Mesothelial cell of epicardium (in vitro differentiated cells): ENCODE measurements at regions not wholly inside any gene's neighbourhood (a gene's known extent, or its start where the extent isn't known, plus 50 kb on each side); places are given as distances from the start of the nearest gene placed in this dataset.

Experiments used
- DNase-seq, 2 experiments: peaks; one replicate each; pipeline ENCODE4 v3.0.0; 2021; ENCODE audit warnings: low spot score in 2 of 2; ENCODE audit not compliant: unreplicated experiment in 2 of 2
- H3K27ac Mint-ChIP-seq: 2 replicates; pipeline ENCODE4 v1.8.0; 2021; ENCODE audit warnings: mixed read lengths
- H3K27me3 Mint-ChIP-seq: 2 replicates; pipeline ENCODE4 v1.8.0; 2021; ENCODE audit warnings: low read depth, mixed read lengths
- H3K36me3 Mint-ChIP-seq: 2 replicates; pipeline ENCODE4 v1.8.0; 2021; ENCODE audit warnings: mixed read lengths
- H3K4me1 Mint-ChIP-seq: 2 replicates; pipeline ENCODE4 v1.8.0; 2021; ENCODE audit warnings: mixed read lengths
- H3K4me3 Mint-ChIP-seq: 2 replicates; pipeline ENCODE4 v1.8.0; 2021; ENCODE audit warnings: mild to moderate bottlenecking, moderate library complexity, mixed read lengths
- H3K9me3 Mint-ChIP-seq: 2 replicates; pipeline ENCODE4 v1.8.0; 2021; ENCODE audit warnings: mixed read lengths
- CTCF ChIP-seq: fragments of 200-600 bp; sonication (generic); IDR thresholded peaks from one replicate; pipeline ENCODE4 v1.5.0; 2021; ENCODE audit warnings: antibody characterized with exemption; ENCODE audit not compliant: unreplicated experiment

GRCh38 chr10:130921911-130922440 lies 389.5 kb downstream of the TCERG1L start:
- no peak overlapping the region for H3K4me3 Mint-ChIP-seq
- no peaks in the 10 kb centered on the region for H3K4me1 Mint-ChIP-seq
- no peak for DNase-seq
- no peak overlapping the region for H3K27ac Mint-ChIP-seq
- TF ChIP-seq CTCF, result no peak
- H3K36me3 Mint-ChIP-seq, result no peaks in the 10 kb centered on the region
- H3K9me3 Mint-ChIP-seq, result peaks cover under 1% of the 10 kb centered on the region
- H3K27me3 Mint-ChIP-seq, result no peaks in the 10 kb centered on the region

- no peaks in the 10 kb centered on the region for H3K27me3 Mint-ChIP-seq
- TF ChIP-seq CTCF, result no peak
- H3K4me3 Mint-ChIP-seq, result no peak overlapping the region
- H3K27ac Mint-ChIP-seq, result no peak overlapping the region
- H3K4me1 Mint-ChIP-seq, result no peaks in the 10 kb centered on the region
- no peaks in the 10 kb centered on the region for H3K9me3 Mint-ChIP-seq
- DNase-seq, result no peak
- H3K36me3 Mint-ChIP-seq, result no peaks in the 10 kb centered on the region
These were observed 387.9 kb downstream of the TCERG1L start for GRCh38 chr10:130923596-130923995.

GRCh38 chr10:130924138-130924819 lies 387.2 kb downstream of the TCERG1L start:
- H3K36me3 Mint-ChIP-seq, result no peaks in the 10 kb centered on the region
- no peaks in the 10 kb centered on the region for H3K27me3 Mint-ChIP-seq
- H3K4me1 Mint-ChIP-seq, result no peaks in the 10 kb centered on the region
- peak in 1 of 2 experiments; percentile 78 for DNase-seq
- H3K27ac Mint-ChIP-seq, result no peak overlapping the region
- H3K9me3 Mint-ChIP-seq, result no peaks in the 10 kb centered on the region
- no peak for TF ChIP-seq CTCF
- H3K4me3 Mint-ChIP-seq, result no peak overlapping the region

GRCh38 chr10:130926442-130926841 lies 385.1 kb downstream of the TCERG1L start:
- no peaks in the 10 kb centered on the region for H3K4me1 Mint-ChIP-seq
- no peak for TF ChIP-seq CTCF
- no peak for DNase-seq
- no peak overlapping the region for H3K4me3 Mint-ChIP-seq
- no peaks in the 10 kb centered on the region for H3K27me3 Mint-ChIP-seq
- H3K9me3 Mint-ChIP-seq, result no peaks in the 10 kb centered on the region
- H3K27ac Mint-ChIP-seq, result no peak overlapping the region
- no peaks in the 10 kb centered on the region for H3K36me3 Mint-ChIP-seq

- Mint-ChIP-seq H3K4me3 (no peak overlapping the region), H3K9me3 (no peaks in the 10 kb centered on the region), H3K27me3 (no peaks in the 10 kb centered on the region), H3K4me1 (no peaks in the 10 kb centered on the region), H3K27ac (no peak overlapping the region), H3K36me3 (no peaks in the 10 kb centered on the region)
- no peak for DNase-seq
- no peak for TF ChIP-seq CTCF
These were observed 384.4 kb downstream of the TCERG1L start for GRCh38 chr10:130927157-130927556.
